Osteoblast (primary cell): ENCODE measurements at regions not wholly inside any gene's neighbourhood (a gene's known extent, or its start where the extent isn't known, plus 50 kb on each side); places are given as distances from the start of the nearest gene placed in this dataset.

ENCODE experiments used
- DNase-seq: peaks from one replicate; pipeline ENCODE4 v3.0.0; 2011; ENCODE audit warnings: low spot score, mixed read lengths; ENCODE audit not compliant: insufficient read length; ENCODE audit errors: missing footprints
- H2AFZ ChIP-seq: 2 replicates; pipeline ENCODE4 v1.6.0; 2011; ENCODE audit warnings: mild to moderate bottlenecking, low read length
- H3K27ac ChIP-seq: 2 replicates; pipeline ENCODE4 v1.5.1; 2011; ENCODE audit warnings: mild to moderate bottlenecking, low read depth, low read length, moderate library complexity
- H3K27me3 ChIP-seq: 2 replicates; pipeline ENCODE4 v1.6.0; 2012; ENCODE audit warnings: mild to moderate bottlenecking, control low read depth, inconsistent platforms, low read length, moderate library complexity; ENCODE audit not compliant: insufficient read depth
- H3K36me3 ChIP-seq: 2 replicates; pipeline ENCODE4 v1.5.1; 2011; ENCODE audit warnings: mild to moderate bottlenecking, low read length, control low read depth, moderate library complexity; ENCODE audit not compliant: insufficient read depth
- H3K4me1 ChIP-seq: 2 replicates; pipeline ENCODE4 v1.5.1; 2011; ENCODE audit warnings: mild to moderate bottlenecking, low read length, control low read depth, moderate library complexity; ENCODE audit not compliant: insufficient read depth
- H3K4me2 ChIP-seq: 2 replicates; pipeline ENCODE4 v1.6.0; 2011; ENCODE audit warnings: mild to moderate bottlenecking, low read length; ENCODE audit not compliant: insufficient read depth
- H3K4me3 ChIP-seq: fragments of 200-600 bp; sonication (generic); 3 replicates; pipeline ENCODE4 v1.5.1; 2012; ENCODE audit warnings: mild to moderate bottlenecking, low read length, inconsistent platforms; ENCODE audit not compliant: insufficient read depth
- H3K79me2 ChIP-seq: 2 replicates; pipeline ENCODE4 v1.6.0; 2012; ENCODE audit warnings: mild to moderate bottlenecking, low read length, control low read depth, inconsistent platforms; ENCODE audit not compliant: insufficient read depth
- H3K9me3 ChIP-seq: 2 replicates; pipeline ENCODE4 v1.5.1; 2011; ENCODE audit warnings: low read depth, low read length, control low read depth
- H4K20me1 ChIP-seq: 2 replicates; pipeline ENCODE4 v1.6.0; 2012; ENCODE audit warnings: mild to moderate bottlenecking, low read length, control low read depth; ENCODE audit not compliant: insufficient read depth
- CTCF ChIP-seq: IDR thresholded peaks from 2 replicates; pipeline ENCODE4 v1.5.1; 2011; ENCODE audit warnings: mild to moderate bottlenecking, low read depth, low read length, moderate library complexity; ENCODE audit errors: extremely low read depth

- Histone ChIP-seq H3K27me3 (no peaks in the 10 kb centered on the region), H3K79me2 (no peaks in the 10 kb centered on the region), H3K9me3 (no peaks in the 10 kb centered on the region), H2AFZ (no peak overlapping the region), H3K4me2 (no peak overlapping the region), H3K36me3 (no peaks in the 10 kb centered on the region), H3K4me1 (no peaks in the 10 kb centered on the region), H4K20me1 (no peaks in the 10 kb centered on the region), H3K4me3 (no peak overlapping the region), H3K27ac (no peak overlapping the region)
- no peak for DNase-seq
- no peak for TF ChIP-seq CTCF
Observed at GRCh38 chr9:7973123-7973522, 173.5 kb upstream of the DMAC1 start.

GRCh38 chr9:7970681-7971330 lies 171.2 kb upstream of the DMAC1 start:
- no peak for TF ChIP-seq CTCF
- no peaks in the 10 kb centered on the region for H4K20me1 ChIP-seq
- DNase-seq: no peak
- no peak overlapping the region for H3K4me2 ChIP-seq
- no peaks in the 10 kb centered on the region for H3K79me2 ChIP-seq
- no peak overlapping the region for H3K27ac ChIP-seq
- H3K9me3 ChIP-seq: no peaks in the 10 kb centered on the region
- no peaks in the 10 kb centered on the region for H3K4me1 ChIP-seq
- no peak overlapping the region for H2AFZ ChIP-seq
- no peaks in the 10 kb centered on the region for H3K27me3 ChIP-seq
- no peaks in the 10 kb centered on the region for H3K36me3 ChIP-seq
- no peak overlapping the region for H3K4me3 ChIP-seq

- H4K20me1 ChIP-seq: no peaks in the 10 kb centered on the region
- H3K4me3 ChIP-seq: no peak overlapping the region
- H3K27ac ChIP-seq: no peak overlapping the region
- no peaks in the 10 kb centered on the region for H3K4me1 ChIP-seq
- H2AFZ ChIP-seq: no peak overlapping the region
- TF ChIP-seq CTCF: no peak
- no peaks in the 10 kb centered on the region for H3K9me3 ChIP-seq
- no peaks in the 10 kb centered on the region for H3K79me2 ChIP-seq
- DNase-seq: no peak
- H3K36me3 ChIP-seq: no peaks in the 10 kb centered on the region
- H3K27me3 ChIP-seq: no peaks in the 10 kb centered on the region
- no peak overlapping the region for H3K4me2 ChIP-seq
Observed at GRCh38 chr9:7968687-7969086, 169.1 kb upstream of the DMAC1 start.

GRCh38 chr9:7967851-7968250 lies 168.3 kb upstream of the DMAC1 start:
- TF ChIP-seq CTCF: no peak
- Histone ChIP-seq H3K9me3 (no peaks in the 10 kb centered on the region), H3K27me3 (no peaks in the 10 kb centered on the region)

More at GRCh38 chr9:7967851-7968250, 168.3 kb upstream of the DMAC1 start:
- Histone ChIP-seq H4K20me1 (no peaks in the 10 kb centered on the region), H3K4me3 (no peak overlapping the region), H3K4me2 (no peak overlapping the region), H3K36me3 (no peaks in the 10 kb centered on the region), H2AFZ (no peak overlapping the region), H3K27ac (no peak overlapping the region), H3K4me1 (no peaks in the 10 kb centered on the region), H3K79me2 (no peaks in the 10 kb centered on the region)
- DNase-seq: no peak
